ENCODE measurements at regions not wholly inside any gene's neighbourhood (a gene's known extent, or its start where the extent isn't known, plus 50 kb on each side); places are given as distances from the start of the nearest gene placed in this dataset.

- TF ChIP-seq CTCF (IDR thresholded peaks at IDR 0.05) (no peak), POLR2A (IDR thresholded peaks at IDR 0.05) (no peak)
Measured at GRCh38 chr14:30420515-30420914, 138.4 kb upstream of the G2E3 start.

Measured in stomach (tissue), 4 donors.